NOMO-1 (cell line): ENCODE measurements at regions not wholly inside any gene's neighbourhood (a gene's known extent, or its start where the extent isn't known, plus 50 kb on each side); places are given as distances from the start of the nearest gene placed in this dataset.

ENCODE experiments used
- DNase-seq, 2 experiments: peaks; one replicate each; lab custom pipeline; 2025; ENCODE audit not compliant: unreplicated experiment in 2 of 2; lab: John Stamatoyannopoulos, UW

DNA sequence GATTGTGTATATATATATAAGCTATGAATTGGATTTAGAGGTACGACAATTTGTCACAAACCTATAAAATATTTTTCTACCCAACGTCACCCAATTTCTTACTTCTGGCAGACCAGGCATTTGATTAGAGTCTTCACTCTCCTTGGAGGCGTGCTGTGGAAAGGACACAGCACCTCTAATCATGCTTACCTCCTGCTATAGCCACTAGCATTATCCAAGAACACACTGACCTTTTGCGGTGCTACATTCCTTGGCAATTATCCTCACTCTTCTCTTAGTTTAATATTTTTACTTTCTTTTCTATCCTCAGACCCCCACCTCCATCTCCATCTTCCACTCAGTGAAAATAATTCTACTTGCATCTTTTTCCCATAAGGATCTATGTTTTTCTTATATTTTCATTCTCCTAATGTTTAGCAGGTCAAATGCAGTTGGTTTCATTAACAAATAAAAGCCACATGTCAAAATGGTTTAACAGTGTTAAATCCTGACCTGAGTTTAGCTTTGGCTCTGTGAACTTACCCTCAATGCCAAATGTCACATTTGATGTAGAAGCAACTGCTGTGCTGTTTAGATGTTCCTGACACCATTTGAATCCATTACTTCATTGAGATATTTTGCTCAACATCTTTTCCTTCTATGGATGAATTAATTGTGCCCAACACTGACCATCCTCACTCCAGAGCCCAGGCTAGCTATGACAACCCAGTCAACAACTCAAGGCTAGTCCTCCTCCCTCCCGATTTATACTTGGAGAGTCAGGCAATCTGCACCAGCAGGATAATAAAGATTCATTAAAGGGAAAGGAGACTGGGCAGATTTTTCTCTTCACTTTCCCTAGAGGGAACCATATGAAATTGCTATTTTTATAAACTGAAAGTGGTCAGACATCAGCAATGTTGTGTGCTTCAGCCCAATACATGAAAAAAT lies 240.5 kb downstream of the MREG start:
- no peak for DNase-seq

DNA sequence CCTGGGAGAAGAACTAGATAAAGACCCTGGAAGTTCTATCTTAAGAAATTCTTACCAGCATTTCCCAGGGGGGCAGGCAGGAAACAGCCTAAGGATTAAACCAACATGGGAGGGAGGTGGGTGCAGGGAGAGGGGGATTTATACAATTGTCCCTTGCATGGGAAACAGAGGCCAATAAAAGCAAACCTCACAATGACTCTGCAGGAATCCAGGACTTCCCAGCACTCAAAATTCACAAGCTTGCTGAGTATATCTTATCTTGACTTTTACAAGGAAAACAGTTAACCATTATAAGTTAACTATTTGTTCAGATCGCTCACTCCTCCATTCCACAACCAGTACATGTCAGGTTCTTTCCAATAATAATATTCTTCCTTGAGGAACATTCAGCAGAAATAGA lies 241.3 kb downstream of the MREG start:
- no peak for DNase-seq

DNA sequence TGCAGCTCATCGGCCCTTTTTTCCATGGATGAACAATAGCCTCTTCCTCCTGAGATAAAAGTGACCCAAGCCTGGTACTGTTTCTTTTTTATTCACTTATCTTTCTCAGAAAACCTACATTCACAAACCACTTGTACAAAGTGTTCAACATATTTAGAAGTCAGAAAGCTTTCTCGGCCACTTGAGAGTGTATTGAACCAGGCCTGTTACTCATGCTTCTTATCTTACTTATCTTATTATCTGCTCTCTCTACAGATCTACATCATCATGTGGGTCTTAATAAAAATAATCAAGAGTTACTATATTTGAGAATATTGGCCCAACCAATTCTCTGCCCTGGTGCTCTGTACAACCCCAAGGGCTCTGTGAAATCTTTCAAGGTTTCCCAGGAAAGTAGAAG lies 242.1 kb downstream of the MREG start:
- DNase-seq, result no peak

DNA sequence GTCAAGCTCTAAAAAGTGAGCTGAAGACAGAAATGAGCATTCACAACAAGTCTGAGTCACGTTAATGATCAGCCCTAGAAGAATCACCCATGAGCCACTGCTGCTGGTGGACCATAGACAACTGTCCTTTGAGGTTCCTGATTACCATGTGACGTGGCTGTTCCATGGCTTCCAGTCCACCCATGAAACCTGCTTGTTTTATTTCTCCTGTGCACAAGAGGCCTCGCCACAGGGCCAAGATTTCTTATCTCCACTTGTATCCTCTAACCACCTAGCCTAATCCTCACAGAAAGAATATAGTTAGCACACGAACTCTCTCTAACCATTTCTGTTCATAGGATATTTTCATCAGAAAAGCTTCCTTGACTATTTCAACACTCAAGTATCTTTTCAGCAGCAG lies 242.7 kb downstream of the MREG start:
- no peak for DNase-seq

DNA sequence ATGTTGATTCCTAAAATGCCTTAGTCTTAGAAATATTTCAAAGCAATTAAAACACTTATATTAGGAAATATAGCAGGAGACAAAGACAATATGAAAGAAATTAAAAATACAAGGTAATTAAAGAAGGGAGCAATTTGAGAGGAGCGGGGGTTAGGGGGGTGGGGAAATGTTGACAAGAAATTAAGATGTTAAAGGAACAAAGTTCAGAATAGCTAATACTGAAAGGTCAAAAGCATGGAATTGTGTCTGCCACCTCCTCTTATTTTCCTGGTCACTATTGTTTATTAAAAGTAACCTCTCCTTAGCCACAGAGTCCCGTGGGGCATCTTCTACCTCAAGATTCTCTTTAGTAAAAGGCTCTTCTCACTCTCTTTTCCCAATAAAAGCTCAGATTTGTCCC lies 244.1 kb downstream of the MREG start:
- no peak for DNase-seq

DNA sequence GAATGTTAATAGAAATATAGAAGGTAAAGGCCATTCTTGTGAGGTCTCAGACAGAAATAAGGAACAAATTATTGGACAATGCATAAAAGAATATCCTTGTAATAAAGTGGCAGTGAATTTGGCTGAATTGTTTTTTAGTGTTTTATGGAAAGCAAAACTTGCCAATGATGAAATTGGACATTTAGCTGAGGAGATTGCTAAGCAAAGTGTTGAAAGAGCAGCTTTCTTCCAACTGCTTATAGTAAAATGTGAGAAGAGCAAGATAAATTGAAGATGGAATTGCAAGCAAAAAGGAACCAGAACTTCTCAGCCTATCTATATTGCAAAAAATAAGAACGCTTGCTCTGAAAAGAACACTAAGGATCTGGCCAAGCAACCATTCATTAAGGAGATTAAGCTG lies 245.7 kb downstream of the MREG start:
- no peak for DNase-seq

DNA sequence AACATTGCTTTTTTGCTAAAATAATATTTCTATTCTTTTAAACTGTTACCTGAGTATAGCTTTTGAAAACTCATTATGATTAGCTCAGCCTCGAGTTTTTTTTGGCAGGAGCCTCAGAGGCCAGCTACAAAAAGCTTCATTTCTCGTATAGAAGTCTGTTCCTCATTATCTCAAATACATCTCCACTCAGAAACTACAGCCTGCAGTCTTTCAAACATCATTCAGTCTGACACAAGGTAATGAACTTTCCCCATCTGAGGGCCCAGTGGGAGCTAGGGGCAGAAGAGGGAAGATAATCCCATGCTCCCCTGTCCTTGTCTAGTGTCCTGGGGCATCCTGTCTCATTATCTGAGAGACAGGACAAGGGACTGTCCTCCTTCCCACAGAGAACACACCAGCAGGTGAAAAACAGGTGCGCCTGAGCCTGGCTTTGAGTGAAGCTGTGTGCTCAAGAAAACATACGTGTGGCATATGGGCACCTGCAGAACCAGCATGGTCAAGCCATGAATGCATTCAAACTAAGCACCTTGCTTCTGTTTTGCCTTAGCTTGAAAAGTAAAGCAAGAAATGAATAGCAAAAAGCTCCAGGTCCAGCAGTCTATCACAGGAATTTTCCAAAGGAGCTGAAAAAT lies 247.5 kb downstream of the MREG start:
- DNase-seq, result no peak

DNA sequence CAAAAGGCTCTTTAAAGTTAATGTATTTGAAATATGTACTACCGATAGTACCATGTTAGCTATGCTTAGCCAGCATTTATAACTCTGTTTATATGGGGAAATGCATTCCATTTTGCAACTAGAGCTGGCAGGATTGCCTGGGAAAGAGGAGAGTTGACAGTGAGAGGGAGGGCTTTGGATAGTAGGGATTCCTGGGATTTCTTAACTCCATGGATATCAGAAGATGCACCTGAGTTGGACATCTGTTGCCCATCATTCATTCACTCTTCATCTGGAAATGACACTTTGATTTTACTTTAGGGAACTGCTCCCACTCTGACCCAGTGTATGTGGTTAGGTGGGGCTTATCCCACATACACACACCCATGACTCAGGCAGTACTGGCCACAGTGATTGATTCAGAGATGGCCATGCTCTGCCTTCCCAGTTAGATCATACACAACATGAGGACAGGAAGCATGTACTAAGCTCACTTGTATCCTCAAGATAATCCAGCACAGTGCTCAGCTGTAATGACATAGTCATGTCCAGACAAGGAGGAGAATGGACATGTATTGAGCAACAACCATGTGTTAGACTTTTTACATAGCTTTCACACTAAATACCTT lies 248.8 kb downstream of the MREG start:
- DNase-seq, result peak in 1 of 2 experiments; percentile 15

DNA sequence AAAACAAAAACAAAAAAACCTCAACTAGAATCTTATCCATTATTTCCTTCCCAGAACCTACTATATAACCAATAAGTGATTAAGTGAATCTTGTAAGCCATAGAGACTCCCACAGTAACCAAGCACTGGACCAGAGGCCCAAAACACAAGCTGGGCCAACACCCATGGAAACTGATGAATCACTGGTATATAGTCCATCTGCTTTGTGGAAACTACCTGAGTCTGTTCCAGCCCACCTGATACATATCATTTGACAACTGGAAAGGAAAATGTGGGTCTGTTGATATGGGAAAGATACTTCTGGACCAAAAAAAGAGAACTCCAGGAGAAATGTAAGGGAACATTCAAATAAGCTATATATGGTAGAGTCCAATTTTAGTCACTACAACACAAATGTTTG lies 252.8 kb downstream of the MREG start:
- DNase-seq, result no peak

DNA sequence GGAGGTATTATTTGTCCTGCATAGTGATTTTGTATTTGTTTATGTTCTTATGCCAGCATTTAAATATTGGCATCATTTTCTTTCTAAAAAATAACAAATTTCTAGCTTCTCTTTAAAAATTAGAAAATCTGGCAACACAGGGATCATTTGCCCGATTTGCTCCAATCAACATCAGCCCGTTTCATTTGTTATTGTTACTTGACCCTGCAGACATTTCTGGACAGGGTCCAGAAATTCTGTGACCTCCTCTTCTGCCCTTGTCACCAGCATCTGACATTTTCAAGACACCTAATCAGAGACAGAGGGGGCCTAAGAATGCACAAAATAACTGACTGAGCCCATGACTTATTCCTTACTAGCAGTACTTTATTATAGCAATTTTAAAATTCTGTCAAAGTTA lies 253.3 kb downstream of the MREG start:
- DNase-seq, result no peak

DNA sequence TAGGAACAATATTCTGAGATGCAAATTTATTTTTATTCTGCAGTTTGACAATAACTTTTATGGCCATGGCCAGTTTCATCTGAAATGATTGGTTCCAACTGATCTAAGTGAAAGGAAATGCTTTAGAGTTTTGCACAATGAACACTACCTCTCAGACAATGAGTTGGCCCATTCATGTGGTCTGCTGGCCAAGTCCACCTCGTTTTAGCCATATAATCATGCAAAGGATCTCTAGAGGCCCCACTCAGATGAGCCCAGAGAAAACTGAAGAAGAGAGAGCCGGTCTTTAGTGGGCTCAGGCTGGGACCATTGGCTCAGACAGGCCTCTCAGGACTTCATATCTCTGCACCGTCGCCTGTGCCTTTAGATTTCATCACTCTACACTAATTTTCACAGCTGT lies 254.7 kb downstream of the MREG start:
- no peak for DNase-seq

DNA sequence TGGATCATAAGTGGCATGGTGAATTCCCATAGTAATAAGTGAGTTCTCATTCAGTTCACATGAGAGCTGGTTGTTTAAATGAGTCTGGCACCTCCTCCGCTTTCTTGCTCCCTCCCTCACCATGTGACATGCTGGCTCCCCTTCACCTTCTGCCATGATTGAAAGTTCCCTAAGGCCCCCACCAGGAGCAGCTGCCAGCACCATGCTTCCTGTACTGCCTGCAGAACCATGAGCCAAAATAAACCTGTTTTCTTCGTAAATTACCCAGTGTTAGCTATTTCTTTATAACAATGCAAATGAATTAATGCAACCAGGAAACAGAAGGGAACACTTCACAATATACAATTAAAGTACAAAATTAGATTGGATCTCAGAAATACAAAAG lies 257.0 kb downstream of the MREG start:
- no peak for DNase-seq

DNA sequence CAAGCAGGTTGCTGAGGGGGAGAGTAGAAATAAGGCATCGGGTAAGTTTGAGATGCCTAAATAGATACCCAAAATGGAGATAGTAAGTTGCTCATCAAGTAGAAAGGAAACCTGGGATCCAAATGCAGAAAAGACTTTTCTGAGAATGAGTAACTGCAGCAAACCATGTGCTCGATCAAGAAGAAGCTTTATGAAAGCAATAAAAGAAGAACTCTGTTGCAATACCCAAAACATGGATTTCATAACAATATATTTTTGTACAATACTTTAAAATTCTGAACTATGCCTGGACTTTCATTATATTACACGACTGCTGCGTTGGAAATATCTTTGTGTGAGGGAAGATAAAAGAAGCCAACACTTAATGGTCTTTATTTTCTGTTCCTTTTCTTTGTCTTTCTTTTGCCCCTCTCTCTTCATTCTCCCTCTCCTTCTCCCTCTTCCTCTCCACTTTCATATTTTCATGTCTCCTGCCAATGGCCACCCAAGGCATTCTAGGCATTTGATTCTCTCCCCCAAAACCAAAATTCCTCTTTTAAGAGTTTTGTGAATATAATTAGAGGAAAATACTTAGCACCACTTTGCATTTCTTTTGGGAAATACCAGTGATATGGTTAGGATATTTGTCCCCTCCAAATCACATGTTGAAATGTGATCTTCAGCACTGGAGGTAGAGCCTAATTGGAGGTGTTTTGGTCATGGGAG lies 257.6 kb downstream of the MREG start:
- peak in 1 of 2 experiments; percentile 54 for DNase-seq

DNA sequence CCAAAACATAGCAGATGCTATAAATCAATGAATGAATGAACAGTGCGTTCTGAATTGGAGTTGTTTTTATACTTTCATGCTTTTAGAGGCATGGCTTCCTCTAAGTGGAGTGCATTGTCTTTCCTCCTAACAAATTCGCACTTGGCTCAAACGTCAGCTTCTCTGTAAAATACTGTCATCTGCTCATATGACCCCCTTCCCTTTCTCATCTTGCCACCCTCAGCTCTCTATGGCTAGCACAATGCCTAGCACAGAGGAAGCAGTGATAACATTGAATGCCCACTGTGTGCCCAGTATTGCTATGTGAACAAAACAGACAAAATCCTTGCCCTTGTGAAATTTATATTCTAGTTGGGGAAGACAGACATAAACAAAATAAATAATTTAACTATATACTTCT lies 258.8 kb downstream of the MREG start:
- DNase-seq, result no peak

DNA sequence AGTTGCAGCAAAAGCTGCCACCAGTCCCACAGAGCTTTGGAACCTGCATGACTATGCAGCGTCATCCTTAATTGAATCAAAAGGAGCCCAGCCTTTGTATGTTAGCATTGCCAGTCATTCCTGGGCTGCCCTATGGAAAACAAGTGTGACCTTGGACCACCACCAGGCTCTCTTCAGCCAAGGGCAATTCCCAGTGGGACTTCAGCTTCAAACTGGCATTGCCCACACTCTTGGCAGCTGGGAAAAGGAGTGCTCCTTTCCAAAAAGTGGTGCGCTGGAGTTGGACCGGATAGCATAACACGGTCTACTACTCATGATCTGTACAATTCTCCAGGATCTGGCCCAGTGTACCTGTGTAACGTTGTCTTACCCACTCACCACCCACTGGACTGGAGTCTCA lies 259.5 kb downstream of the MREG start:
- no peak for DNase-seq

DNA sequence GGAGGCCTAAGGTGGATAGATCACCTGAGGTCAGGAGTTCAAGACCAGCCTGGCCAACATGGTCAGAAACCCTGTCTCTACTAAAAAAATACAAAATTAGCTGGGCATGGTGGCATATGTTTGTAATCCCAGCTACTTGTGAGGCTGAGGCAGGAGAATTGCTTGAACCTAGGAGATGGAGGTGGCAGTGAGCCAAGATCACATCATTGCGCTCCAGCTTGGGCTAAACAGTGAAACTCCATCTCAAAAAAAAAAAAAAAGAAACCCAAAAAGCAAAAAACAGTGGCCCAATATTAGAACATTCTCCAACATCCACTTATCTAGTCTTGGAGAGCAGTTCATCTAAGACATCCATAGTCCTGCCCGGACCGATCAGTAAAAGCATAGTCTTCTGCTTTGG lies 260.4 kb downstream of the MREG start:
- DNase-seq, result no peak

DNA sequence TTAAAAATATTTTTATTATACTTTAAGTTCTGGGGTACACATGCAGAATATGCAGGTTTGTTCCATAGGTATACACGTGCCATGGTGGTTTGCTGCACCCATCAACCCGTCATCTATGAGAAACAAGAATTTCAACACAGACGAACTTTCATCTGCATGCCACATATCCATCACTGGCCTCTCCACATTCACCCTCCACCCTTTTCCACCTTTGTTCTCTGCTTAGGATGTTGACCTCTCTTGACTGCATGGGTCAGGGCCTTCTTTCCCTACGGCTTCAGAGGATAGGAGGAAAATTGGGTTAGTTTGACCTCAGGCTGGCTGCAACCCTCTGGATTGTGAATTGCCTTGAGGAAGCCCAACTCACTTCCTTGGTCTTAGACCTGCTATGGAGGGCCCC lies 260.9 kb downstream of the MREG start:
- DNase-seq, result no peak

DNA sequence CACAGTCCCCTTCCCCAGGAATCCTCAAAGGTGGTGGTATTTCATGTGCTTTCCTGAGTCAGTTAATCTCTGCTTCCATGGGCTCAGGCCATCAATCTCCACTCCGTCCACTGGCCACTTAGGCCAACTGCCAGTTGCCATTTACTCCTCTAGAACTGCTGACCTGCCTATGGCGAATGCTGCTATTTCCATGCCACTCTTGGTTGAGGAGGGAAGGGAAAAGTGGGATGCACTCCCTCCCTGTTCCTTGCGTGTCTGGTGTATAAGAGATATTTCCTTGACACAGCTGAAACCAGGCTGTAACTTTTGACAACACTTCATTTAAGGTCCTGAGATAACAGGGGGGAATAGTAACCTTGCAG lies 261.5 kb downstream of the MREG start:
- no peak for DNase-seq

DNA sequence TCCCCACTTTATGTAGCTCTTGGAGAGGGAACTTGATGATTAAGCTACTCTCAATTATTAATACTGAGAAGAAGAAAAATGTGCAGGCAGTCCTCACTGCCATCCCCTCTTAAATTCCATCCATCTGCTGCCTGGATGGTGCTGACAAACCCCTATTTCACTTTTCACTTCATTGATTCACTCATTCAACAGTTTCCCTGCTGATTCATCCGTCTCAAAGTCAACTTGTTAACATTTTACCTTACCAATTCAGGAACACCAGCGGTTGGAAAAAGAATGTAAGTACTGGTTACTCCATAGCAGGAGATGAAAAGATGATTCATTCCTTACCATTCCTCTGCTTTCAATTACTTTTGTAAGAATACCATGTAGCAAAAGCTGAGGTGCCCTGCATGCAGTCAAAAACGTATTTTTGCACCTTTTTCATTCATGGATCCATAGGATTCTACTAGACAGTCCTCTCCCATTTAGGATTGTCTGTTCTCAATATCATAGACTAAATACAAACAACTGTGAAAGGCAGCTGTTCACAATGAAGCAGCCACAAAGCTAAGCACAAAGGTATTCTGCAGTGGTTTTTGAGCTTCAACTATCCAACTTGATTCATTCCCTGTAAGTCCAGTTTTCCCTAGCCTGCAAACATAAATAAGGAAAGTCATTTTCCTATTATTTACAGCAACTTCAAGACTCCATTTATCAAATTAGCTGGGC lies 262.0 kb downstream of the MREG start:
- DNase-seq, result no peak

DNA sequence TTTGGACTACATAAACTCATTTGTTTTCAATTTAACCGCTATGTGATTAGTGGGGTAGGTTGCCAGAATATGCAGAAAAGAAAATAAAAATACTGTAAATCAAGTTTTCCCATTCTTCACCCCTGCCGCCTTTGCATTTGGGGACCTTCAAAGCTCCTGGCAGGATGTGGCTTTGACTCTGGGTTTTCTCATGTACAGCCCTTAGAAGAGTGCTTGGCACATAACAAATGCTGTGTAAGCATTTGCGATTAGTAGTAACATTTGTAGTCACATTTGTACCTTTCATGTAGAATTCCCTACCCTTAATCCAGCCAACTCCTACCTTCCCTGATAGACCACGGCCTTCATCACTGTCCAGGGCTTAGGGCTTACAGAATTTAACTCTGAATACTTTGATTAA lies 262.6 kb downstream of the MREG start:
- no peak for DNase-seq
